ENCODE measurements at regions not wholly inside any gene's neighbourhood (a gene's known extent, or its start where the extent isn't known, plus 50 kb on each side); places are given as distances from the start of the nearest gene placed in this dataset.

- Histone ChIP-seq H2BK5ac (ENCODE audit: low read depth, low read length, poor library complexity, severe bottlenecking) (no peak overlapping the region), H3K36me3 (ENCODE audit: control insufficient read depth, insufficient read depth, low read length) (no peaks in the 10 kb centered on the region), H3K4ac (ENCODE audit: low read depth, low read length) (no peak overlapping the region), H3K27me3 (ENCODE audit: control insufficient read depth, insufficient read depth, low read length) (no peaks in the 10 kb centered on the region; the same call in 1 of the 2 replicates), H4K20me1 (ENCODE audit: insufficient read depth, low read length) (no peaks in the 10 kb centered on the region), H2AFZ (replicated peaks; ENCODE audit: low read length, poor library complexity) (no peak overlapping the region), H3K23ac (ENCODE audit: low read depth, low read length) (no peak overlapping the region), H4K8ac (ENCODE audit: low read depth in 2 of 2, low read length in 2 of 2) (no peak overlapping the region), H4K91ac (ENCODE audit: insufficient read depth, low read depth, low read length) (no peak overlapping the region), H3K18ac (ENCODE audit: low read depth, low read length) (no peak overlapping the region), H2BK120ac (ENCODE audit: low read depth, low read length) (no peak overlapping the region), H3K14ac (replicated peaks; ENCODE audit: low read depth, low read length) (no peak overlapping the region), H3K27ac (ENCODE audit: insufficient read depth, low read length) (no peak overlapping the region), H3K4me2 (ENCODE audit: low read depth, low read length) (no peak overlapping the region), H3K79me1 (ENCODE audit: low read depth in 1 of 2, low read length in 2 of 2) (no peaks in the 10 kb centered on the region), H3K9ac (ENCODE audit: low read depth, low read length) (no peak overlapping the region), H2AK5ac (ENCODE audit: low read depth, low read length) (no peak overlapping the region), H3K4me3 (ENCODE audit: insufficient read depth, low read depth, low read length) (no peak overlapping the region), H2AK9ac (replicated peaks; ENCODE audit: low read depth, low read length, poor library complexity) (no peak overlapping the region), H3K4me1 (ENCODE audit: control insufficient read depth, insufficient read depth, low read length) (no peaks in the 10 kb centered on the region), H3K9me3 (ENCODE audit: control insufficient read depth, insufficient read depth, low read length) (no peaks in the 10 kb centered on the region), H4K5ac (ENCODE audit: low read depth, low read length) (no peak overlapping the region), H2BK15ac (ENCODE audit: low read depth, low read length) (no peak overlapping the region), H2BK20ac (ENCODE audit: low read depth, low read length) (no peak overlapping the region), H3K9me1 (ENCODE audit: insufficient read depth, low read length) (no peaks in the 10 kb centered on the region), H3K56ac (ENCODE audit: extremely low read depth, insufficient read depth, low read length) (no peak overlapping the region)
- ChIA-PET POLR2A (ENCODE audit: unreplicated experiment) (no interaction called here), CTCF (no interaction called here)
- dilution Hi-C loops (cut with HindIII; ENCODE audit: low sequenced_read_pairs, unreplicated experiment) (no loop called here), intact Hi-C loops (cut with micrococcal nuclease) (no loop called here), in situ Hi-C loops (cut with MboI; ENCODE audit: low sequenced_read_pairs) (no loop called here)
- ATAC-seq (ENCODE audit: low read depth) (no peak), DNase-seq (no peak)
- no CpG with 5 or more reads among the region's 1 CpG for WGBS, 2 experiments (ENCODE audit: extremely low coverage in 2 of 2, insufficient read length in 1 of 2)
- BruUV-seq (replicated peaks), result no TSS peak
- TF ChIP-seq RAD21 (IDR thresholded peaks at IDR 0.05; ENCODE audit: low read length), result no peak
- TF ChIP-seq, protein P1, sequence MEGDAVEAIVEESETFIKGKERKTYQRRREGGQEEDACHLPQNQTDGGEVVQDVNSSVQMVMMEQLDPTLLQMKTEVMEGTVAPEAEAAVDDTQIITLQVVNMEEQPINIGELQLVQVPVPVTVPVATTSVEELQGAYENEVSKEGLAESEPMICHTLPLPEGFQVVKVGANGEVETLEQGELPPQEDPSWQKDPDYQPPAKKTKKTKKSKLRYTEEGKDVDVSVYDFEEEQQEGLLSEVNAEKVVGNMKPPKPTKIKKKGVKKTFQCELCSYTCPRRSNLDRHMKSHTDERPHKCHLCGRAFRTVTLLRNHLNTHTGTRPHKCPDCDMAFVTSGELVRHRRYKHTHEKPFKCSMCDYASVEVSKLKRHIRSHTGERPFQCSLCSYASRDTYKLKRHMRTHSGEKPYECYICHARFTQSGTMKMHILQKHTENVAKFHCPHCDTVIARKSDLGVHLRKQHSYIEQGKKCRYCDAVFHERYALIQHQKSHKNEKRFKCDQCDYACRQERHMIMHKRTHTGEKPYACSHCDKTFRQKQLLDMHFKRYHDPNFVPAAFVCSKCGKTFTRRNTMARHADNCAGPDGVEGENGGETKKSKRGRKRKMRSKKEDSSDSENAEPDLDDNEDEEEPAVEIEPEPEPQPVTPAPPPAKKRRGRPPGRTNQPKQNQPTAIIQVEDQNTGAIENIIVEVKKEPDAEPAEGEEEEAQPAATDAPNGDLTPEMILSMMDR (conservative IDR thresholded peaks at IDR 0.05; ENCODE audit: low read depth, low read length), result no peak
- TF ChIP-seq MAZ (IDR thresholded peaks at IDR 0.05; ENCODE audit: borderline replicate concordance, low read depth, low read length), result no peak
- no peak for TF ChIP-seq RFX5 (IDR thresholded peaks at IDR 0.05; ENCODE audit: low read depth, low read length)
- TF ChIP-seq POLR2A (IDR thresholded peaks at IDR 0.05; ENCODE audit: low read depth, low read length), result no peak
- TF ChIP-seq, protein P2, sequence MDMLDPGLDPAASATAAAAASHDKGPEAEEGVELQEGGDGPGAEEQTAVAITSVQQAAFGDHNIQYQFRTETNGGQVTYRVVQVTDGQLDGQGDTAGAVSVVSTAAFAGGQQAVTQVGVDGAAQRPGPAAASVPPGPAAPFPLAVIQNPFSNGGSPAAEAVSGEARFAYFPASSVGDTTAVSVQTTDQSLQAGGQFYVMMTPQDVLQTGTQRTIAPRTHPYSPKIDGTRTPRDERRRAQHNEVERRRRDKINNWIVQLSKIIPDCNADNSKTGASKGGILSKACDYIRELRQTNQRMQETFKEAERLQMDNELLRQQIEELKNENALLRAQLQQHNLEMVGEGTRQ (IDR thresholded peaks at IDR 0.05; ENCODE audit: low read depth, low read length), result no peak
- no peak for TF ChIP-seq SMC3 (IDR thresholded peaks at IDR 0.05; ENCODE audit: low read depth, low read length)
- no peak for TF ChIP-seq BHLHE40 (IDR thresholded peaks at IDR 0.05; ENCODE audit: low read depth, low read length)
- TF ChIP-seq MAFK (IDR thresholded peaks at IDR 0.05; ENCODE audit: low read depth, low read length), result no peak
- no peak for TF ChIP-seq CEBPB (IDR thresholded peaks at IDR 0.05; ENCODE audit: low read depth, low read length)
- TF ChIP-seq NFE2L2 (IDR thresholded peaks at IDR 0.05; ENCODE audit: low read depth, low read length), result no peak
- TF ChIP-seq MXI1 (IDR thresholded peaks at IDR 0.05; ENCODE audit: borderline replicate concordance, low read depth, low read length), result no peak
- no peak for TF ChIP-seq RCOR1 (IDR thresholded peaks at IDR 0.05; ENCODE audit: insufficient replicate concordance, low read length)
- no peak for TF ChIP-seq ELK1 (IDR thresholded peaks at IDR 0.05; ENCODE audit: borderline replicate concordance, low read depth, low read length)
Measured at GRCh38 chr1:232194424-232194823, 435.5 kb downstream of the SIPA1L2 start.

Data from IMR-90 (cell line).